Neural progenitor cell (in vitro differentiated cells): ENCODE measurements at regions not wholly inside any gene's neighbourhood (a gene's known extent, or its start where the extent isn't known, plus 50 kb on each side); places are given as distances from the start of the nearest gene placed in this dataset.

Source experiments
- DNase-seq: peaks from one replicate; pipeline ENCODE4 v3.0.0-alpha.2; 2016; ENCODE audit warnings: low spot score
- H2AFZ ChIP-seq: fragments of 200-600 bp; sonication (generic); replicated peaks from 2 replicates; pipeline ENCODE4 v1.6.1; 2016; ENCODE audit warnings: antibody characterized with exemption
- H3F3A ChIP-seq: fragments of 200-600 bp; sonication (generic); 2 replicates; pipeline ENCODE4 v1.6.1; 2016; ENCODE audit warnings: antibody characterized with exemption, low read depth
- H3K27ac ChIP-seq: fragments of 200-600 bp; sonication (generic); 2 replicates; pipeline ENCODE4 v1.5.1; 2016; ENCODE audit warnings: mild to moderate bottlenecking
- H3K27me3 ChIP-seq: fragments of 200-600 bp; sonication (generic); 2 replicates; pipeline ENCODE4 v1.6.1; 2016; ENCODE audit warnings: mild to moderate bottlenecking, moderate library complexity
- H3K36me3 ChIP-seq: fragments of 200-600 bp; sonication (generic); 2 replicates; pipeline ENCODE4 v1.5.1; 2016
- H3K4me1 ChIP-seq: fragments of 200-600 bp; sonication (generic); 2 replicates; pipeline ENCODE4 v1.6.1; 2016; ENCODE audit warnings: mixed run types
- H3K4me2 ChIP-seq: fragments of 200-600 bp; sonication (generic); 2 replicates; pipeline ENCODE4 v1.6.1; 2016
- H3K4me3 ChIP-seq: fragments of 200-600 bp; sonication (generic); 2 replicates; pipeline ENCODE4 v1.5.1; 2016
- H3K79me2 ChIP-seq: fragments of 200-600 bp; sonication (generic); 2 replicates; pipeline ENCODE4 v1.6.1; 2016; ENCODE audit warnings: low read depth
- H3K9ac ChIP-seq: fragments of 200-600 bp; sonication (generic); 2 replicates; pipeline ENCODE4 v1.6.1; 2016
- H3K9me3 ChIP-seq: fragments of 200-600 bp; sonication (generic); 2 replicates; pipeline ENCODE4 v1.5.1; 2016; ENCODE audit warnings: low read depth
- H4K20me1 ChIP-seq: fragments of 200-600 bp; sonication (generic); 2 replicates; pipeline ENCODE4 v1.6.1; 2016; ENCODE audit warnings: low read depth
- H3K27ac Mint-ChIP-seq: 3 replicates; pipeline ENCODE4 v1.8.0; 2021; ENCODE audit warnings: mixed read lengths
- H3K27me3 Mint-ChIP-seq: 2 replicates; pipeline ENCODE4 v1.8.0; 2022; ENCODE audit warnings: low read depth, mild to moderate bottlenecking, inconsistent platforms, moderate library complexity, mixed read lengths; ENCODE audit not compliant: insufficient read depth
- H3K36me3 Mint-ChIP-seq: 3 replicates; pipeline ENCODE4 v1.8.0; 2021; ENCODE audit warnings: mixed read lengths
- H3K4me1 Mint-ChIP-seq: 3 replicates; pipeline ENCODE4 v1.8.0; 2021; ENCODE audit warnings: mixed read lengths
- H3K4me3 Mint-ChIP-seq: 3 replicates; pipeline ENCODE4 v1.8.0; 2021; ENCODE audit warnings: mild to moderate bottlenecking, moderate library complexity, mixed read lengths
- H3K9me3 Mint-ChIP-seq: 3 replicates; pipeline ENCODE4 v1.8.0; 2020; ENCODE audit warnings: mixed read lengths
- CTCF ChIP-seq: fragments of 200-600 bp; sonication (generic); IDR thresholded peaks from 2 replicates; pipeline ENCODE4 v1.5.1; 2017; ENCODE audit warnings: antibody characterized with exemption, mild to moderate bottlenecking
- EZH2 ChIP-seq: fragments of 200-600 bp; sonication (generic); IDR thresholded peaks from 2 replicates; pipeline ENCODE4 v1.6.1; 2017; ENCODE audit warnings: antibody characterized with exemption, mild to moderate bottlenecking, moderate library complexity
- EZH2phosphoT487 ChIP-seq: fragments of 200-600 bp; sonication (generic); IDR thresholded peaks from 2 replicates; pipeline ENCODE4 v1.6.1; 2017; ENCODE audit warnings: antibody characterized with exemption

DNA sequence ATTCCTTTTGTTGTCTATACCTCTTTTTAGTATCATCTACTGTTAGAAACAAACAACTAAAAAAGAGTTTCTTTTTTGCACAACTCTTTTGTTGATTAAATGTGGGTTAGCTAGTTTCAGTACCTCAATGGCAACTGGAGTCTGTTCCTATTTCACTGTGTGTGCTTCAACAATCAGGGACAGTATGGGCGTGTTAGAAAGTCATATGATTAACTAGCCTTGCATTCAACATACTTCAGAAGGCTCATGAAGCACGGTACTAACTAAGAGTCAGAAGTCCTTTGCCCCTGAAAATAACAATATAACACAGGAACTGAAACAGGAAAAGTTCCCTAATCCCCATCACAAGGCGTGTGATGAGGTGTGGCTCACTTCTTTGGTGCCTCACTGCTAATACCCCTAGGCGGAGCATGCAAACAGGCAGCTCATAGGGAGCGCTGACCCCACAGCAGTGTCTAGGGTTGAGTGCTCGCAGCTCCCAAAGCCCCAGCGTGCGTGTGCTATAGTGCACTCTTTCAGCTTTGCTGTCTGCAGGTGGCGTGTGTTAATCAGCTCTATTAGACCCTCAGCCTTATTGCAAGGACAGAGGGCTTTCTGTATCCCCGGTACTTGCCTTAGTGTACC, 203.1 kb upstream of the NDST3 start:
- H3K36me3 Mint-ChIP-seq = no peaks in the 10 kb centered on the region

GRCh38 chr4:117835566-117835965, 198.7 kb upstream of the NDST3 start:
- Mint-ChIP-seq H3K27me3 (no peaks in the 10 kb centered on the region), H3K4me1 (no peaks in the 10 kb centered on the region), H3K9me3 (no peaks in the 10 kb centered on the region), H3K36me3 (no peaks in the 10 kb centered on the region), H3K4me3 (no peak overlapping the region), H3K27ac (no peak overlapping the region)
- no peaks in the 10 kb centered on the region for H3K9me3 ChIP-seq
- no peak overlapping the region for H3K9ac ChIP-seq
- H3K27me3 ChIP-seq = no peaks in the 10 kb centered on the region
- no peak overlapping the region for H3K4me3 ChIP-seq
- H4K20me1 ChIP-seq = no peaks in the 10 kb centered on the region
- H3K27ac ChIP-seq = no peak overlapping the region
- no peak for DNase-seq
- no peaks in the 10 kb centered on the region for H3K36me3 ChIP-seq
- H3K4me1 ChIP-seq = no peaks in the 10 kb centered on the region
- no peak overlapping the region for H3K4me2 ChIP-seq
- H3F3A ChIP-seq = no peaks in the 10 kb centered on the region
- no peak for TF ChIP-seq EZH2phosphoT487
- TF ChIP-seq EZH2 = no peak
- no peak for TF ChIP-seq CTCF
- no peak overlapping the region for H2AFZ ChIP-seq
- H3K79me2 ChIP-seq = no peaks in the 10 kb centered on the region

More for the DNA sequence above, 203.1 kb upstream of the NDST3 start:
- Histone ChIP-seq H4K20me1 (no peaks in the 10 kb centered on the region), H3K4me1 (no peaks in the 10 kb centered on the region), H3K9me3 (no peaks in the 10 kb centered on the region), H3K36me3 (no peaks in the 10 kb centered on the region), H3K27ac (no peak overlapping the region), H2AFZ (peak overlapping the region; percentile 5), H3F3A (no peaks in the 10 kb centered on the region), H3K4me3 (no peak overlapping the region), H3K9ac (no peak overlapping the region), H3K4me2 (no peak overlapping the region), H3K27me3 (no peaks in the 10 kb centered on the region), H3K79me2 (no peaks in the 10 kb centered on the region)
- no peaks in the 10 kb centered on the region for H3K27me3 Mint-ChIP-seq
- TF ChIP-seq EZH2 = no peak
- TF ChIP-seq EZH2phosphoT487 = no peak
- no peak for TF ChIP-seq CTCF
- H3K4me1 Mint-ChIP-seq = no peaks in the 10 kb centered on the region
- no peak overlapping the region for H3K4me3 Mint-ChIP-seq
- DNase-seq = peak; percentile 19
- no peak overlapping the region for H3K27ac Mint-ChIP-seq
- no peaks in the 10 kb centered on the region for H3K9me3 Mint-ChIP-seq

- no peaks in the 10 kb centered on the region for H3K9me3 ChIP-seq
- H3K9ac ChIP-seq = no peak overlapping the region
- TF ChIP-seq EZH2 (no peak), CTCF (no peak), EZH2phosphoT487 (no peak)
- peaks cover 7% of the 10 kb centered on the region for H3K9me3 Mint-ChIP-seq
- no peak overlapping the region for H3K4me3 Mint-ChIP-seq
- no peaks in the 10 kb centered on the region for H3K4me1 Mint-ChIP-seq
- no peaks in the 10 kb centered on the region for H3K79me2 ChIP-seq
- no peaks in the 10 kb centered on the region for H3K27me3 ChIP-seq
- no peaks in the 10 kb centered on the region for H3K36me3 Mint-ChIP-seq
- no peaks in the 10 kb centered on the region for H3K27me3 Mint-ChIP-seq
- no peaks in the 10 kb centered on the region for H4K20me1 ChIP-seq
- no peak overlapping the region for H2AFZ ChIP-seq
- DNase-seq = no peak
- no peak overlapping the region for H3K4me3 ChIP-seq
- H3K4me1 ChIP-seq = no peaks in the 10 kb centered on the region
- no peaks in the 10 kb centered on the region for H3F3A ChIP-seq
- no peaks in the 10 kb centered on the region for H3K36me3 ChIP-seq
- H3K4me2 ChIP-seq = no peak overlapping the region
- H3K27ac ChIP-seq = no peak overlapping the region
- H3K27ac Mint-ChIP-seq = no peak overlapping the region
Observed at GRCh38 chr4:117844594-117844993, 189.7 kb upstream of the NDST3 start.
